ENCODE measurements at regions not wholly inside any gene's neighbourhood (a gene's known extent, or its start where the extent isn't known, plus 50 kb on each side); places are given as distances from the start of the nearest gene placed in this dataset.

GRCh38 chr22:47381240-47381639, 618.8 kb downstream of the TBC1D22A start:
- no peaks in the 10 kb centered on the region for H3K4me1 Mint-ChIP-seq (ENCODE audit: low read depth)
- H3K27me3 Mint-ChIP-seq (ENCODE audit: low read depth), result no peaks in the 10 kb centered on the region
- H3K9me3 Mint-ChIP-seq, result no peaks in the 10 kb centered on the region
- H3K36me3 Mint-ChIP-seq (ENCODE audit: insufficient read depth), result no peaks in the 10 kb centered on the region
- DNase-seq, result no peak
- no peak for ATAC-seq
- no peak overlapping the region for H3K4me3 Mint-ChIP-seq

DNA sequence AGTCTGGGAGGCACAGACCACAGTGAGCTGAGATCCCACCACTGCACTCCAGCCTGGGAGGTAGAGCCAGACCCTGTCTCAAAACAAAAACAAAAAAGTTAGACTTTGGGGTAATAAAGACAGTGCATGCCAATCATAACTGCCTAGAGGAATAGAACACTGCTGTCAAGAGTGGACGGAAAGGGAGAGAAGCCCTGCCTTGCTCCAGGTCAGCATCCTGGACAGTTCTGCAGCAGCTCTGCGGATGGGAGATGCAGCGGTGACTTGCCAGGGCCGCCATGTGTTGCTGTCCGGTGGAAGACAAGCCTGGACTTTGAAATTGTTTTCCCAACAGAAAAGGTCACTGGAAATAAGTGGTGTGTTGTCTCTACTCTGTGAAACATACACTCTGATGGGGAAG, 618.2 kb downstream of the TBC1D22A start:
- no peaks in the 10 kb centered on the region for H3K4me1 Mint-ChIP-seq (ENCODE audit: low read depth)
- ATAC-seq (no peak), DNase-seq (no peak)
- no peaks in the 10 kb centered on the region for H3K9me3 Mint-ChIP-seq
- no peak overlapping the region for H3K4me3 Mint-ChIP-seq
- no peaks in the 10 kb centered on the region for H3K36me3 Mint-ChIP-seq (ENCODE audit: insufficient read depth)
- H3K27me3 Mint-ChIP-seq (ENCODE audit: low read depth), result no peaks in the 10 kb centered on the region

GRCh38 chr22:47379037-47379436, 616.6 kb downstream of the TBC1D22A start:
- no peaks in the 10 kb centered on the region for H3K27me3 Mint-ChIP-seq (ENCODE audit: low read depth)
- ATAC-seq (no peak), DNase-seq (no peak)
- H3K4me1 Mint-ChIP-seq (ENCODE audit: low read depth), result no peaks in the 10 kb centered on the region
- H3K9me3 Mint-ChIP-seq, result no peaks in the 10 kb centered on the region
- H3K4me3 Mint-ChIP-seq, result no peak overlapping the region
- H3K36me3 Mint-ChIP-seq (ENCODE audit: insufficient read depth), result no peaks in the 10 kb centered on the region

DNA sequence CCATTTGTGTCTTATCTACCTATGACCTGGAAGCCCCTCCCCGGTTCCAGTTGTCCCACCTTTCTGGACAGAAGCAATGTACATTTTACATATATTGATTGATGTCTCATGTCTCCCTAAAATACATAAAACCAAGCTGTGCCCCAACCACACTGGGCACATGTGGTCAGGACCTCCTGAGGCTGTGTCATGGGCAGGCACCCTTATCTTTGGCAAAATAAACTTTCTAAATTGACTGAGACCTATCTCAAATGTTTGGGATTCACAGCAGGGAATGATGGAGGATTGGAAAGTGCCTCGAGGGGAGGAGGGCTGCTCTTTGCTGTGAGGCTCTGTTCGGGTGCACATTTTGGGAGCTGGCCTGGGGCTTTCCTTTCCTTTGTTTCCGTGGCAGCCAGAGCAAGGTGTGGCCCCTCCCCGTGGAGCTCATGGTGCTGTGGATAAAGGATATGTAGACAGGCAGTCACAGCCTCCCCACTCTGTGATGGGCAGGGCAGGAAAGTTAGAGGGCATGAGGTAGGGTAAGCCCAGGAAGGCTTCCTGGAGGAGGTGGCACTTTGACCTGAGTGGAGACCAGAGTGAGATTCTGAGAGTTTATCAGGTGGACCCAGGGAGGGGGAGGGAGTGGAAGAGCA, 615.6 kb downstream of the TBC1D22A start:
- Mint-ChIP-seq H3K4me3 (no peak overlapping the region), H3K27me3 (ENCODE audit: low read depth) (peaks cover 2% of the 10 kb centered on the region), H3K36me3 (ENCODE audit: insufficient read depth) (no peaks in the 10 kb centered on the region), H3K9me3 (no peaks in the 10 kb centered on the region), H3K4me1 (ENCODE audit: low read depth) (no peaks in the 10 kb centered on the region)
- no peak for DNase-seq
- ATAC-seq, result no peak

- Mint-ChIP-seq H3K4me1 (ENCODE audit: low read depth) (no peaks in the 10 kb centered on the region), H3K9me3 (no peaks in the 10 kb centered on the region), H3K36me3 (ENCODE audit: insufficient read depth) (no peaks in the 10 kb centered on the region), H3K27me3 (ENCODE audit: low read depth) (peaks cover 2% of the 10 kb centered on the region), H3K4me3 (no peak overlapping the region)
- DNase-seq (no peak), ATAC-seq (no peak)
Measured at GRCh38 chr22:47376901-47377505, 614.6 kb downstream of the TBC1D22A start.

DNA sequence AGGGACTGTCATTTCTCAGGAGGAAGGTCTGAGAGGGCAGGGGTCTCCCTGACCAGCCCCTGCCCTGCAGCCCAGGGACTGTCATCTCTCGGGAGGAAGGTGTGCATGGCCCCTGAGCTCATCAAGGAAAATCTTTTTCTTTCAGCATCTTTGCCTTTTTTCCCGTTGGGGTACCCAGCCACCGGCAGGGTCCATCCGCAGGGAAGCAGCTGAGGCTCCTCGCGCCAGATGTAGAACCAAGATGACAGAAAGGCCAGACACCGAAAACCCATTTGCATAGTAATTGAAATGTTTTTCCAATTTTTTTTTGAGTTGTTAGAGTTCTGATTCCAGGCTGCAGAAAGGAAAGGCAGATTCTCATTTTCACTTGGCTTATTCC, 613.9 kb downstream of the TBC1D22A start:
- no peaks in the 10 kb centered on the region for H3K4me1 Mint-ChIP-seq (ENCODE audit: low read depth)
- no peak overlapping the region for H3K4me3 Mint-ChIP-seq
- DNase-seq (no peak), ATAC-seq (no peak)
- H3K36me3 Mint-ChIP-seq (ENCODE audit: insufficient read depth), result no peaks in the 10 kb centered on the region
- H3K9me3 Mint-ChIP-seq, result no peaks in the 10 kb centered on the region
- H3K27me3 Mint-ChIP-seq (ENCODE audit: low read depth), result peaks cover 2% of the 10 kb centered on the region

DNA sequence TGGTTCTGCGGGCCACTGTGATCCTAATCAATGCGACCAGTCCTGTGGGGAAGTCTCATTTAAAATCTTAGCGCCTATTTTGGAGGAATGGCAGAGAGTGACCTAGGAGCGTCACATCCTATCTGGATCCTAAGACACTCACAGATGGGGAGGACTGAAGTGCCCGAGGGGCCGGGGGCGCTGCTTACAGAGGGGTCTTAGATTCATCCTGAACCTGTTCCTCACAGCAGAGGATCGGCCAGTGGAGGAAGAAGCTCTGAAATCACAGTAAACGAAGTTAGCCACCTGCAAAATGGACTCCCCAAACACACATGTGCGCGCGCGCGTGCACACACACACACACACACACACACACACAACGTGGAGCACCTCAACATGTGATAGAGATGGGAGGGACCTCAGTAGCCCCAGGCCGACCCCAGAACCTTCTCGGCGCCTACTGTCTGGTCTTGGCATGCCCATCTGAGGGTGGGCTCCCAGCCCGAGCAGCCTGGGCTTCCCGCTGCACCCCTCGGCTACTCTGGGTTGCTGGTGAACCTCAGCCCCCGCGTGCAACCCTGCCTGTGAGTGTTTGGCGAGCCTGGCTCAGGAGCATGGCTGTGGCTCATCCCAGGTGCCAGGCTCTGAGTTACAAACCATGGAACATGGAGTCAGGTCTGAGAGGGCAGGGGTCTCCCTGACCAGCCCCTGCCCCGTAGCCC, 613.3 kb downstream of the TBC1D22A start:
- ATAC-seq (no peak), DNase-seq (no peak)
- no peak overlapping the region for H3K4me3 Mint-ChIP-seq
- no peaks in the 10 kb centered on the region for H3K9me3 Mint-ChIP-seq
- peaks cover 2% of the 10 kb centered on the region for H3K27me3 Mint-ChIP-seq (ENCODE audit: low read depth)
- no peaks in the 10 kb centered on the region for H3K4me1 Mint-ChIP-seq (ENCODE audit: low read depth)
- no peaks in the 10 kb centered on the region for H3K36me3 Mint-ChIP-seq (ENCODE audit: insufficient read depth)

- no peaks in the 10 kb centered on the region for H3K36me3 Mint-ChIP-seq (ENCODE audit: insufficient read depth)
- H3K27me3 Mint-ChIP-seq (ENCODE audit: low read depth), result peaks cover 5% of the 10 kb centered on the region
- H3K4me1 Mint-ChIP-seq (ENCODE audit: low read depth), result no peaks in the 10 kb centered on the region
Measured at GRCh38 chr22:47374901-47375575, 612.6 kb downstream of the TBC1D22A start.

GRCh38 chr22:47374273-47374771, 611.9 kb downstream of the TBC1D22A start:
- DNase-seq, result no peak
- no peak for ATAC-seq
- H3K36me3 Mint-ChIP-seq (ENCODE audit: insufficient read depth), result no peaks in the 10 kb centered on the region
- H3K4me1 Mint-ChIP-seq (ENCODE audit: low read depth), result no peaks in the 10 kb centered on the region
- H3K9me3 Mint-ChIP-seq, result no peaks in the 10 kb centered on the region
- no peak overlapping the region for H3K4me3 Mint-ChIP-seq
- H3K27me3 Mint-ChIP-seq (ENCODE audit: low read depth), result peaks cover 6% of the 10 kb centered on the region

More at GRCh38 chr22:47374901-47375575, 612.6 kb downstream of the TBC1D22A start:
- ATAC-seq (no peak), DNase-seq (no peak)
- H3K9me3 Mint-ChIP-seq, result no peaks in the 10 kb centered on the region
- H3K4me3 Mint-ChIP-seq, result no peak overlapping the region

- ATAC-seq (no peak), DNase-seq (no peak)
- H3K4me3 Mint-ChIP-seq, result no peak overlapping the region
- H3K4me1 Mint-ChIP-seq (ENCODE audit: low read depth), result no peaks in the 10 kb centered on the region
- no peaks in the 10 kb centered on the region for H3K9me3 Mint-ChIP-seq
- no peaks in the 10 kb centered on the region for H3K36me3 Mint-ChIP-seq (ENCODE audit: insufficient read depth)
- H3K27me3 Mint-ChIP-seq (ENCODE audit: low read depth), result peaks cover 6% of the 10 kb centered on the region
Measured at GRCh38 chr22:47373648-47374272, 611.3 kb downstream of the TBC1D22A start.

DNA sequence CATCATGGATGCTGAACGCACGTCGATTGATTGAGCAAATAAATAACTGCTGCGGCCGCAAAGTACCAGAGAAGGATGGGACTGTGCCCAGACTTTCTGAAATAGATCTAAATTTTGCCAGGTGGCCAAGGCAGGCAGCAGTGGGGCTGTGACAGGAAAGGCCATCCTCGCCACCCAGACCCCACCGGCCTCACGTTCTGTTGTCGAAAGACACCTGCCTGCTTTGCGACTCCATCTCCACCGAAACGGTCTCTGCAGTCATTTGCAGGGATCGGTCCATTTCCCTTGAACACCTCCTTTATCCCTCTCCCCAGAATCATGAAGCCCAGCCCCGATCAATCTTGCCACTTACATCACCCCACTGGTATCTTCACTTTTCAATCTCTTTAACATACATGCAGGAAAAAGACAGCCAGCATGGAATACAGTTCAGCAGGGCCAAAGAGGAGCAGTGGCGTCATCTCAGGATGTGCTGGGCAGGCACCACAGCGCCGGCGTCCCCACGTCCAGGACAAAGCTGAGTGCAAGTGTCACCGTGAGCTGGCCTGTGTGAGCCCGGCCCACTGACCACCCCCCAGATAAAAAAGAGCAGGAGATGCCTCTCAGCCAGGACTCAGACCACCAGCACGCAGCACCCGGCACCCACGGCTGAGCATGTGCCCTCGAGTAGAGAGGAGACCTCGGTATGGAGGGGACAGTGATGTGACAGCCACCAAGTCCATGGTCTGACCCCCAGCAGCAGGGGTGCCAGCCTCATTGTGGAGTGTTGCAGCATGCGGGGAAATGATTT, 610.3 kb downstream of the TBC1D22A start:
- no peaks in the 10 kb centered on the region for H3K9me3 Mint-ChIP-seq
- no peak for DNase-seq
- no peaks in the 10 kb centered on the region for H3K36me3 Mint-ChIP-seq (ENCODE audit: insufficient read depth)
- H3K4me1 Mint-ChIP-seq (ENCODE audit: low read depth), result no peaks in the 10 kb centered on the region
- no peak for ATAC-seq
- peaks cover 6% of the 10 kb centered on the region for H3K27me3 Mint-ChIP-seq (ENCODE audit: low read depth)
- H3K4me3 Mint-ChIP-seq, result no peak overlapping the region

DNA sequence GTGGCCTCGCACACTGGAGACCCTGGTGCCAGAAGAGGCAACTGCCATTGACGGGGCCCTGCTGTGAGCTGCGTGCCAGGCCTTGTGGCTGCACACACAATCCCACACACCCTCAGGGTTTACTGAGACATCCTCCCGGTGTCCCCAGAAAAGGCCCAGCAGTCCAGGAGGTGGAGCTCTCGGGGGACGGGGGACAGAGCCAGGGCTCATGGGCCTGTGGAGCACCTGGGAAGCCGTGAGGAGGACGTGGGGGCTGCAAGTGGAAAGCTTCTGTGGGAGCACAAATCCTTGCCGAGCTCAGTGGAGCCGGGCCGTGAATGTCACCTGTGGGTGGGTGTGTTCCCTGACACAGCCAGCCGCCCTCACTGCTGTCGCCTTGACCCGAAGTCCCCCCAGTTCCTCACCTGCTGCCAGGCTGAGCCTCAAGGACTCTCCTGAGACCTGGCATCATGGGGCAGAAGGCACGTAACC, 609.7 kb downstream of the TBC1D22A start:
- H3K36me3 Mint-ChIP-seq (ENCODE audit: insufficient read depth), result no peaks in the 10 kb centered on the region
- no peaks in the 10 kb centered on the region for H3K4me1 Mint-ChIP-seq (ENCODE audit: low read depth)
- no peak for DNase-seq
- ATAC-seq, result no peak
- H3K4me3 Mint-ChIP-seq, result no peak overlapping the region
- H3K9me3 Mint-ChIP-seq, result no peaks in the 10 kb centered on the region
- H3K27me3 Mint-ChIP-seq (ENCODE audit: low read depth), result peaks cover 10% of the 10 kb centered on the region

- Mint-ChIP-seq H3K36me3 (ENCODE audit: insufficient read depth) (no peaks in the 10 kb centered on the region), H3K4me1 (ENCODE audit: low read depth) (no peaks in the 10 kb centered on the region), H3K9me3 (no peaks in the 10 kb centered on the region), H3K27me3 (ENCODE audit: low read depth) (peaks cover 16% of the 10 kb centered on the region), H3K4me3 (no peak overlapping the region)
- ATAC-seq, result no peak
- no peak for DNase-seq
Measured at GRCh38 chr22:47371263-47372090, 609.0 kb downstream of the TBC1D22A start.
